ENCODE measurements at regions not wholly inside any gene's neighbourhood (a gene's known extent, or its start where the extent isn't known, plus 50 kb on each side); places are given as distances from the start of the nearest gene placed in this dataset.

DNA sequence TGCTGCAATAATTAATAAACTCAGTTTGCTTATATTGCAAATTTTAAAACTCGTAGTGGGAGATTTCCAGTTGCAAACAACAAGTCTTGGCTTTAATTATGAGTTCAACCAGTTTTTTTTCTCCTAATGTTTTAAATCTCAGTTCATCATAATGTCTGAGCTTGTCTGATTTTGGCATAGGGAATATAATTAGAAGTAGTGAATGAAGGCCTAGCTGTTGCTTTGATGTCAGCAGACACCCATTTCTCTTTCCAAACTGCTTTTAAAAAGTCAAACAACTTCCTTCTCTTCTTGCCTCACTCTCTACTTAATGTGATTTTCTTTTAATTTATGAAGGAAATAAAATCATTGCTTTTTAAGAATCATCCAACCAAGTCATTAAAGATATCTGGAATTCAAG is 1462.1 kb downstream of the DPP10 start:
- DNase-seq (ENCODE audit: low read depth, low spot score) (no peak), FAIRE-seq (no peak)
- Histone ChIP-seq H3K79me2 (ENCODE audit: control insufficient read depth, insufficient read depth, low read length) (no peaks in the 10 kb centered on the region), H3K9me1 (ENCODE audit: control insufficient read depth, extremely low read depth, insufficient read depth, low read length) (no peaks in the 10 kb centered on the region), H3K27me3 (ENCODE audit: control insufficient read depth, extremely low read depth, insufficient read depth, low read length) (no peaks in the 10 kb centered on the region), H3K36me3 (ENCODE audit: control insufficient read depth in 2 of 2, extremely low read depth in 1 of 2, insufficient read depth in 2 of 2, low read length in 2 of 2) (no peaks in the 10 kb centered on the region), H3K27ac (ENCODE audit: control insufficient read depth, insufficient read depth, low read length) (no peak overlapping the region), H2AFZ (ENCODE audit: control insufficient read depth, low read length) (no peak overlapping the region), H3K4me3 (ENCODE audit: control insufficient read depth in 2 of 3, extremely low read depth in 1 of 3, insufficient read depth in 2 of 3, low read depth in 1 of 3, low read length in 3 of 3) (no peak overlapping the region), H3K4me1 (ENCODE audit: control insufficient read depth, extremely low read depth, insufficient read depth, low read length) (no peaks in the 10 kb centered on the region), H3K9ac (ENCODE audit: control insufficient read depth, extremely low read depth, insufficient read depth, low read length) (no peak overlapping the region), H3K9me3 (ENCODE audit: control insufficient read depth, low read depth, low read length) (no peaks in the 10 kb centered on the region), H3K4me2 (ENCODE audit: control insufficient read depth, extremely low read depth, insufficient read depth, low read depth, low read length) (no peak overlapping the region), H4K20me1 (ENCODE audit: control insufficient read depth, extremely low read depth, insufficient read depth, low read length) (no peaks in the 10 kb centered on the region)
- dilution Hi-C loops (cut with MboI; ENCODE audit: extremely low pct_ligation_motif_present, low sequenced_read_pairs) = no loop called here
- TF ChIP-seq, protein P1, sequence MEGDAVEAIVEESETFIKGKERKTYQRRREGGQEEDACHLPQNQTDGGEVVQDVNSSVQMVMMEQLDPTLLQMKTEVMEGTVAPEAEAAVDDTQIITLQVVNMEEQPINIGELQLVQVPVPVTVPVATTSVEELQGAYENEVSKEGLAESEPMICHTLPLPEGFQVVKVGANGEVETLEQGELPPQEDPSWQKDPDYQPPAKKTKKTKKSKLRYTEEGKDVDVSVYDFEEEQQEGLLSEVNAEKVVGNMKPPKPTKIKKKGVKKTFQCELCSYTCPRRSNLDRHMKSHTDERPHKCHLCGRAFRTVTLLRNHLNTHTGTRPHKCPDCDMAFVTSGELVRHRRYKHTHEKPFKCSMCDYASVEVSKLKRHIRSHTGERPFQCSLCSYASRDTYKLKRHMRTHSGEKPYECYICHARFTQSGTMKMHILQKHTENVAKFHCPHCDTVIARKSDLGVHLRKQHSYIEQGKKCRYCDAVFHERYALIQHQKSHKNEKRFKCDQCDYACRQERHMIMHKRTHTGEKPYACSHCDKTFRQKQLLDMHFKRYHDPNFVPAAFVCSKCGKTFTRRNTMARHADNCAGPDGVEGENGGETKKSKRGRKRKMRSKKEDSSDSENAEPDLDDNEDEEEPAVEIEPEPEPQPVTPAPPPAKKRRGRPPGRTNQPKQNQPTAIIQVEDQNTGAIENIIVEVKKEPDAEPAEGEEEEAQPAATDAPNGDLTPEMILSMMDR (optimal IDR thresholded peaks at IDR 0.05 in 1 of 3, IDR thresholded peaks at IDR 0.05 in 1 of 3, conservative IDR thresholded peaks at IDR 0.05 in 1 of 3; ENCODE audit: extremely low read depth in 1 of 3, insufficient read depth in 2 of 3, low read length in 3 of 3) = no peak
- no peak for TF ChIP-seq EZH2 (IDR thresholded peaks at IDR 0.05; ENCODE audit: low read length)

DNA sequence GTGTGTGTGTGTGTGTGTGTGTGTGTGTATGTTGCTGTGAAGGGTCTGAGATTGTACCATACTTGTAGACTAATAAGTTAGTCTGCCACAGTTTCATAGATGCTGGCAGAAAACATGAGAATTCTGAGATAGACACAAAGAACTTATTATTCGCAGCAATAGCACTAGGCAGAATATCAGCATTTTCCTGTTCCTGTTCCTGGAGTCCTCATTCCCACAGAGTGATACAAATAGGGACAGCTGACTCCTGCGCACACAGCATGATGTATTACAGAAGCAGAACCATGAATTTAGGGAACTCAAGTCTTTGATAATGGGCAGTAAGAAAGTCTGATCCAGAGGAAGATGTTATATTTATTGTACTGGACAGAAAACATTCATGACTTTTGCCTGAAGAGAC is 1466.3 kb downstream of the DPP10 start:
- no peaks in the 10 kb centered on the region for H3K9me3 ChIP-seq (ENCODE audit: control insufficient read depth, low read depth, low read length)
- H3K27ac ChIP-seq (ENCODE audit: control insufficient read depth, insufficient read depth, low read length) = no peak overlapping the region
- H3K36me3 ChIP-seq (ENCODE audit: control insufficient read depth in 2 of 2, extremely low read depth in 1 of 2, insufficient read depth in 2 of 2, low read length in 2 of 2) = no peaks in the 10 kb centered on the region
- H3K4me3 ChIP-seq (ENCODE audit: control insufficient read depth in 2 of 3, extremely low read depth in 1 of 3, insufficient read depth in 2 of 3, low read depth in 1 of 3, low read length in 3 of 3) = no peak overlapping the region
- no peak overlapping the region for H3K9ac ChIP-seq (ENCODE audit: control insufficient read depth, extremely low read depth, insufficient read depth, low read length)
- H3K4me2 ChIP-seq (ENCODE audit: control insufficient read depth, extremely low read depth, insufficient read depth, low read depth, low read length) = no peak overlapping the region
- DNase-seq (ENCODE audit: low read depth, low spot score) (no peak), FAIRE-seq (no peak)
- dilution Hi-C loops (cut with MboI; ENCODE audit: extremely low pct_ligation_motif_present, low sequenced_read_pairs) = no loop called here
- H3K79me2 ChIP-seq (ENCODE audit: control insufficient read depth, insufficient read depth, low read length) = no peaks in the 10 kb centered on the region
- H3K4me1 ChIP-seq (ENCODE audit: control insufficient read depth, extremely low read depth, insufficient read depth, low read length) = no peaks in the 10 kb centered on the region
- no peak overlapping the region for H2AFZ ChIP-seq (ENCODE audit: control insufficient read depth, low read length)
- TF ChIP-seq EZH2 (IDR thresholded peaks at IDR 0.05; ENCODE audit: low read length) = no peak
- TF ChIP-seq, protein P1 (optimal IDR thresholded peaks at IDR 0.05 in 1 of 3, IDR thresholded peaks at IDR 0.05 in 1 of 3, conservative IDR thresholded peaks at IDR 0.05 in 1 of 3; ENCODE audit: extremely low read depth in 1 of 3, insufficient read depth in 2 of 3, low read length in 3 of 3) = no peak
- no peaks in the 10 kb centered on the region for H3K27me3 ChIP-seq (ENCODE audit: control insufficient read depth, extremely low read depth, insufficient read depth, low read length)
- no peaks in the 10 kb centered on the region for H3K9me1 ChIP-seq (ENCODE audit: control insufficient read depth, extremely low read depth, insufficient read depth, low read length)
- H4K20me1 ChIP-seq (ENCODE audit: control insufficient read depth, extremely low read depth, insufficient read depth, low read length) = no peaks in the 10 kb centered on the region
